Right lobe of liver (tissue), 4 donors: ENCODE measurements at regions not wholly inside any gene's neighbourhood (a gene's known extent, or its start where the extent isn't known, plus 50 kb on each side); places are given as distances from the start of the nearest gene placed in this dataset.

Experiments used
- CTCF ChIP-seq, 4 donors: fragments of 200-600 bp in 3 of 4; fragments of 450-650 bp in 1 of 4; IDR thresholded peaks; one replicate each; pipeline versions ENCODE4 v1.5.1 to v1.8.0; 2016 to 2022; ENCODE audit warnings: antibody characterized with exemption in 4 of 4, mild to moderate bottlenecking in 2 of 4
- POLR2A ChIP-seq: fragments of 450-650 bp; IDR thresholded peaks from one replicate; pipeline ENCODE4 v1.6.1; 2017; ENCODE audit warnings: antibody characterized with exemption, mild to moderate bottlenecking
- donor health status: DM: no; HTN: no; CAD: no.
- donor health status: DM: no; HTN: no; CAD: no.
- donor health status: DM: no; HTN: yes; CAD: no.

- no peak for TF ChIP-seq CTCF (IDR thresholded peaks at IDR 0.05)
- TF ChIP-seq POLR2A = no peak
Observed at GRCh38 chr5:101860563-101860962, 435.5 kb downstream of the SLCO4C1 start.
